Left ventricle myocardium inferior (tissue), 1 donor: ENCODE measurements at regions not wholly inside any gene's neighbourhood (a gene's known extent, or its start where the extent isn't known, plus 50 kb on each side); places are given as distances from the start of the nearest gene placed in this dataset.

ENCODE experiments used
- DNase-seq: peaks from one replicate; pipeline ENCODE4 v3.0.0-alpha.2; 2020
- H3K27ac ChIP-seq: fragments of 200-600 bp; replicated peaks from 2 replicates; pipeline ENCODE4 v1.8.0; 2021
- H3K27me3 ChIP-seq: fragments of 200-600 bp; 2 replicates; pipeline ENCODE4 v1.8.0; 2021; ENCODE audit warnings: low read depth
- H3K36me3 ChIP-seq: fragments of 200-600 bp; 2 replicates; pipeline ENCODE4 v1.8.0; 2021
- H3K4me1 ChIP-seq: fragments of 200-600 bp; 2 replicates; pipeline ENCODE4 v1.8.0; 2021
- H3K4me3 ChIP-seq: fragments of 200-600 bp; 2 replicates; pipeline ENCODE4 v1.8.0; 2021; ENCODE audit warnings: mild to moderate bottlenecking, moderate library complexity
- H3K9me3 ChIP-seq: fragments of 200-600 bp; replicated peaks from 2 replicates; pipeline ENCODE4 v1.8.0; 2021
- intact Hi-C: fragments of 100-400 bp; cut with micrococcal nuclease; formaldehyde crosslinking; loops from one replicate; pipeline ENCODE4 v1.11.0; 2022
- TF ChIP-seq, protein P1 (sequence below): fragments of 200-600 bp; IDR thresholded peaks from 2 replicates; pipeline ENCODE4 v1.8.0; 2021; ENCODE audit warnings: antibody characterized with exemption, mild to moderate bottlenecking, borderline replicate concordance
- donor health status: DM: no; HTN: yes; CAD: no; lungs with severe emphysema.

DNA sequence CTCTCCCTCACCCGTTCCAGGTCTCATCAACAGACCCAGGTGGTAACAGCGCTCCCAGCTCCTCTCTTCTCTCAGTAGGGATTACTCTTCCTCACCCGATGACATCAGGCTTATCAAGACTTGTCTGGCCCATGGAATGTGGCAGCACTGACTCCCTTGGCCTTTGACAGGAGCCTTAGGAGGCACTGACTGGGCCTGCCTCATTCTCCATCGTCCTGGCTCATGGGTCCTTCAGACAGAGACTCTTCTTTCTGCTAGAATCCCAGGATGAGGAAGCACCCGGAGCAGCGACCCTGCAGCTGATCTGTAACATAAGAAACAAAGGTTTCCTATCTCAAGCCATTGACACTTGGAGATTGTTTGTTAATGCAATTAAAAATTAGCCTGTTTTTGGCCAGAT, 1063.6 kb downstream of the TBC1D22A start:
- intact Hi-C loops: no loop called here
- no peak for DNase-seq
- TF ChIP-seq, protein P1, sequence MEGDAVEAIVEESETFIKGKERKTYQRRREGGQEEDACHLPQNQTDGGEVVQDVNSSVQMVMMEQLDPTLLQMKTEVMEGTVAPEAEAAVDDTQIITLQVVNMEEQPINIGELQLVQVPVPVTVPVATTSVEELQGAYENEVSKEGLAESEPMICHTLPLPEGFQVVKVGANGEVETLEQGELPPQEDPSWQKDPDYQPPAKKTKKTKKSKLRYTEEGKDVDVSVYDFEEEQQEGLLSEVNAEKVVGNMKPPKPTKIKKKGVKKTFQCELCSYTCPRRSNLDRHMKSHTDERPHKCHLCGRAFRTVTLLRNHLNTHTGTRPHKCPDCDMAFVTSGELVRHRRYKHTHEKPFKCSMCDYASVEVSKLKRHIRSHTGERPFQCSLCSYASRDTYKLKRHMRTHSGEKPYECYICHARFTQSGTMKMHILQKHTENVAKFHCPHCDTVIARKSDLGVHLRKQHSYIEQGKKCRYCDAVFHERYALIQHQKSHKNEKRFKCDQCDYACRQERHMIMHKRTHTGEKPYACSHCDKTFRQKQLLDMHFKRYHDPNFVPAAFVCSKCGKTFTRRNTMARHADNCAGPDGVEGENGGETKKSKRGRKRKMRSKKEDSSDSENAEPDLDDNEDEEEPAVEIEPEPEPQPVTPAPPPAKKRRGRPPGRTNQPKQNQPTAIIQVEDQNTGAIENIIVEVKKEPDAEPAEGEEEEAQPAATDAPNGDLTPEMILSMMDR: no peak

DNA sequence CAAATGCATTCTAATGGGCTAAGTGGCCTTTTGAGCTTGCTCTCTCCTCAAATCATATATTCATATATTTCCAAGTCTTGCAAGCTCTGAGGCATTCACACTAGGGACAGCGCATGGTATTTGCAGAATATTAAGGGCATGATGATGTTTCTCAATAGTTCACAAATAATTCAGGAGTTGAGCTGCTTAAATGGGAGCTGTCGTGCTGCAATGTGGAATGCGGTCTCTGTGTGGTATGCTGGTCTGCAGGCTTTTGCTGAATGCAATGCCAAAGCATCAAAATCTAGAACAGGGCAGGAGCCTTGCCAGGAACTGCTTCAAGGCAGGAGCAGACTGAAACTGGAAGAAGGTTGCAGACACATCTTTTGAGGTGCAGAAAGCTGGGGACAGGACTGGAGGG, 1060.0 kb downstream of the TBC1D22A start:
- Histone ChIP-seq H3K27ac (no peak overlapping the region), H3K27me3 (peaks cover 41% of the 10 kb centered on the region), H3K4me3 (no peak overlapping the region), H3K36me3 (no peaks in the 10 kb centered on the region), H3K4me1 (no peaks in the 10 kb centered on the region), H3K9me3 (peaks cover 14% of the 10 kb centered on the region)
- TF ChIP-seq, protein P1: no peak
- no peak for DNase-seq
- intact Hi-C loops: no loop called here

More for the DNA sequence above, 1063.6 kb downstream of the TBC1D22A start:
- H3K36me3 ChIP-seq: no peaks in the 10 kb centered on the region
- peaks cover 30% of the 10 kb centered on the region for H3K27me3 ChIP-seq
- H3K4me1 ChIP-seq: no peaks in the 10 kb centered on the region
- H3K4me3 ChIP-seq: no peak overlapping the region
- no peak overlapping the region for H3K27ac ChIP-seq
- H3K9me3 ChIP-seq: peaks cover 5% of the 10 kb centered on the region

DNA sequence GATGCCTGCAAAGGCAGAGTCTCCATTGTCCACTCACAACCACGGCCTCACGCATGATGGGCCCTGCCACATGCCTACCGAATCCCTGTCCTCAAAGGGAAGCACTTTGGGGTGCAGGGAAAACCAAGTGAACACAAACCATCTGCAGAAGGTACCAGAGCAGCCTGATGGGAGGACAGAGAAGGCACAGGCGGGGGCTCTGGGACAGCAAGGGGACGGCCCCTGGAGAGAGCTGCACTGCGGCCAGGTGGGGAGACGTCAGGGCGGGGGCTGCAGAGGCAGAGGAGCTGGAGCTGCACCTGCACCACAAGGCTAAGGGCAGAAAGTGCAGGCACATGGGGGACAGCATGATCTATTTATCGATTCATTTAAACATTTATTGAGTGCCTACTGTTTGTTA, 1056.0 kb downstream of the TBC1D22A start:
- intact Hi-C loops: no loop called here
- H3K27ac ChIP-seq: no peak overlapping the region
- DNase-seq: no peak
- H3K27me3 ChIP-seq: peaks cover 29% of the 10 kb centered on the region
- TF ChIP-seq, protein P1: no peak
- H3K4me3 ChIP-seq: no peak overlapping the region
- H3K36me3 ChIP-seq: no peaks in the 10 kb centered on the region
- H3K9me3 ChIP-seq: peaks cover 17% of the 10 kb centered on the region
- no peaks in the 10 kb centered on the region for H3K4me1 ChIP-seq

DNA sequence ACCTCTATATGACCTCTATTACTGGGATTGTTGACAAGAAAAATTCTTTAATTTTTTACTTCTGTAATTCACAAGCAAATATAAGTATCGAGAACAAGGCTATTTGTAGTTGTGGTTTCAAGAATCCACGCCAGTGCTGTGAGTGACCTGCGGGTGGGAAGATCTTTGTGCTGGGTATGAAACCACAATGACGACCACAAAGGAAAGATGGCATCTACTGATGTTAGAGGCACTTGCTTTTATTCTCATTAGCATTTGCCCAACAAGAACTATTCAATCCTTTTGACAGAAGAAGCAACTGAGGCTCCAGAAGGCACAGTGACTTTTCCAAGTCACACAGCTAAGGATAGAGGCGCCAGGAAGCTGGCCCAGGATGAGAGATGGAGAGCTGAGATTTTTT, 1054.9 kb downstream of the TBC1D22A start:
- Histone ChIP-seq H3K9me3 (peaks cover 17% of the 10 kb centered on the region), H3K27me3 (peaks cover 36% of the 10 kb centered on the region), H3K27ac (no peak overlapping the region), H3K4me1 (no peaks in the 10 kb centered on the region), H3K36me3 (no peaks in the 10 kb centered on the region), H3K4me3 (no peak overlapping the region)
- intact Hi-C loops: no loop called here
- no peak for DNase-seq
- TF ChIP-seq, protein P1: no peak

DNA sequence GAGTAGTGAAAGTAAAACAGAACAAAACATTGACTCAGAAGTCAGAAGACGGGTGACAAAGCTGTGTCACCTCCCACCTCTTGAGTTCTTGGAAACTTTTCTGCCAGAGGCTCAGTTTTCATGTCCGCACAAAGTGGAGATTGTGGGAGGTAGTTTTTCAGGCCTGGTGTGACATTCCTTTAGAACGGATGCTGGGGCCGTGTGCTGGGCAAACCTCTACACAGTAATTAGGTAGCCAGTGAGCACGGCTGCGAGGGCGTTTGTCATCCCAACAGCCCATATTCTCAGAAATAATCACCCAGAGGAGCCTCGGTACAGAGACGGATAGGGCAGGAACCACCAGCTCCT, 1054.4 kb downstream of the TBC1D22A start:
- TF ChIP-seq, protein P1: no peak
- Histone ChIP-seq H3K36me3 (no peaks in the 10 kb centered on the region), H3K4me3 (no peak overlapping the region), H3K9me3 (peaks cover 17% of the 10 kb centered on the region), H3K27me3 (peaks cover 41% of the 10 kb centered on the region), H3K27ac (no peak overlapping the region), H3K4me1 (no peaks in the 10 kb centered on the region)
- intact Hi-C loops: no loop called here
- DNase-seq: no peak
